ENCODE measurements at regions not wholly inside any gene's neighbourhood (a gene's known extent, or its start where the extent isn't known, plus 50 kb on each side); places are given as distances from the start of the nearest gene placed in this dataset.

DNA sequence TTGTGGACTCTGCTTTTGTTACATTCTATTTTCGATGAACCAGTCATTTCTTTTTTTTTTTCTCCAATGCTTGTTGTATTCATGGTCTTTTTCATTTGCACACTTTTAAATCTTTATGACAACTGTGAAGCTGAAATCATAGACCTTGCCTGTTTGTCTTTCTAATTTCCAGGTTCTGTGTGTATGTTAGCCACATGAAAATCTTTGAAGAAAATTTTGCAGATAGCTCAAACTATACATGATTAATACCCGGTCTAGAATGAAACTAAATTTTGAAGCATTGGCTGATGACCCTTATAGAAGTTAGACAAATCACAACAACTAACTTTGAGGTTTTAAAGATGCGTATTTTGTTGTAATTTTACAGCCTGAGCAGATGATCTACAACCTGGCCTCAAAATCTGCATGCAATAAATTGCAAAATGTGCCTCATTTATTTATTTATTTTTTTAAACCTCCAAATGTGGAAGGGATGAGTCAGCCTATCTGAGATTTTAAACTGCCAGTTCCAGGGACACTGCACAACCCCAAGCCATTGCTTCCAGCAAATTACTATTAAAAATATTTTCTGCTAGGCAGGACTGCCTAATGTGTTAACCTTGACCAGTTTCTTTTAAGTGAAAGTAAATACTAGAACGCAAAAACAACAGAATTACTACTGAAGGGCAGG is 96.3 kb upstream of the NAV3 start:
- TF ChIP-seq POLR2A (IDR thresholded peaks at IDR 0.05; ENCODE audit: extremely low read depth, insufficient read length) (no peak), MYC (IDR thresholded peaks at IDR 0.05; ENCODE audit: low read depth, low read length) (no peak)
- TF ChIP-seq, protein P1, sequence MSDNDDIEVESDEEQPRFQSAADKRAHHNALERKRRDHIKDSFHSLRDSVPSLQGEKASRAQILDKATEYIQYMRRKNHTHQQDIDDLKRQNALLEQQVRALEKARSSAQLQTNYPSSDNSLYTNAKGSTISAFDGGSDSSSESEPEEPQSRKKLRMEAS (IDR thresholded peaks at IDR 0.05; ENCODE audit: low read depth, low read length), result no peak
- TF ChIP-seq, protein P2, sequence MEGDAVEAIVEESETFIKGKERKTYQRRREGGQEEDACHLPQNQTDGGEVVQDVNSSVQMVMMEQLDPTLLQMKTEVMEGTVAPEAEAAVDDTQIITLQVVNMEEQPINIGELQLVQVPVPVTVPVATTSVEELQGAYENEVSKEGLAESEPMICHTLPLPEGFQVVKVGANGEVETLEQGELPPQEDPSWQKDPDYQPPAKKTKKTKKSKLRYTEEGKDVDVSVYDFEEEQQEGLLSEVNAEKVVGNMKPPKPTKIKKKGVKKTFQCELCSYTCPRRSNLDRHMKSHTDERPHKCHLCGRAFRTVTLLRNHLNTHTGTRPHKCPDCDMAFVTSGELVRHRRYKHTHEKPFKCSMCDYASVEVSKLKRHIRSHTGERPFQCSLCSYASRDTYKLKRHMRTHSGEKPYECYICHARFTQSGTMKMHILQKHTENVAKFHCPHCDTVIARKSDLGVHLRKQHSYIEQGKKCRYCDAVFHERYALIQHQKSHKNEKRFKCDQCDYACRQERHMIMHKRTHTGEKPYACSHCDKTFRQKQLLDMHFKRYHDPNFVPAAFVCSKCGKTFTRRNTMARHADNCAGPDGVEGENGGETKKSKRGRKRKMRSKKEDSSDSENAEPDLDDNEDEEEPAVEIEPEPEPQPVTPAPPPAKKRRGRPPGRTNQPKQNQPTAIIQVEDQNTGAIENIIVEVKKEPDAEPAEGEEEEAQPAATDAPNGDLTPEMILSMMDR (IDR thresholded peaks at IDR 0.05; ENCODE audit: low read depth, low read length), result no peak
- DNase-seq (ENCODE audit: low read depth), result no peak
- H3K4me3 ChIP-seq (ENCODE audit: low read depth, low read length), result no peak overlapping the region

DNA sequence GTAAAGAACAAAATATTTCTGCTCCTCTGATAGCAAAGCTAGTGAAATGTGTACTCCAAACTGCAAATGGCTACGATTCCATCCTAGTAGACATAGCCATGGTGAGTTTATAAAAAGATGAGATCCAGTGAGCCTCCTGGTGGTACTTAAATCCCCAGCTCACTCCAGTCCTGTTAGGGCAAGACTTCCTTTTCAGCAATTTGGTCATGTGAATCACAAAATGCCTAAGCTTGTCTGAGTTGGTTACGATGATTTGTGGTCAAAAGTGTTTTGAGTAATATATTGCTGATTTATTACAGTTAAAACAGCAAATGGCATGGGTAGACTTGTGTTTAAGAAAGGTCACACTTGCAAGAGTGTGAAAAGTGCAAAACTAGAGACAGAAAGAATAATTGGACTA is 102.7 kb upstream of the NAV3 start:
- no peak for TF ChIP-seq MYC (IDR thresholded peaks at IDR 0.05; ENCODE audit: low read depth, low read length)
- TF ChIP-seq POLR2A (IDR thresholded peaks at IDR 0.05; ENCODE audit: extremely low read depth, insufficient read length), result no peak
- TF ChIP-seq, protein P2 (IDR thresholded peaks at IDR 0.05; ENCODE audit: low read depth, low read length), result no peak
- H3K4me3 ChIP-seq (ENCODE audit: low read depth, low read length), result no peak overlapping the region
- no peak for DNase-seq (ENCODE audit: low read depth)

DNA sequence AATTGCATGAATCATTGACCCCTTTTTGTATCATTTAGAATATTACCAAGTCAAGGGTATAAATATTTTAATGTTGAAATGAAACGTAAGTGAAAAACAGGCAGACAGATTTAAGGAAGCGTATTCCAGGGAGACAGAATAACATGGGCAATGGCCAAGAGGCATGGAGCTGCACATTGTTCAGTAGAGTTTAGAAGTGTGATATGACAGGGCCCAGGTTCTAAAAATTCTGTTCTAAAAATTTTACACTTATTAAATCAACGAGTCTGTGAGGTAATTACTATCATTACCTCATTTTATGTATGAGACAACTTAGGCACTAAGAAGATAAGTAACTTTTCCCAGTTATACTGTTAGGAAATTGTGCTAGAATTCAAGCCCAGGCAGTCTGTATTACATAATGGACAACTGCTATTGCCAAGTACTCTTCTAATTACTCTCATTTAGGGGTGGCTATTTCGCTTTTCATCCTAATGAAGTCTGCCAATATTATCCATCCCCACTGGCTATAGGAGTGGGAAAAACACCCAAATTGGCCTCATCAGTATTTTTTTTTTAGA is 103.2 kb upstream of the NAV3 start:
- TF ChIP-seq, protein P2 (IDR thresholded peaks at IDR 0.05; ENCODE audit: low read depth, low read length), result no peak
- TF ChIP-seq POLR2A (IDR thresholded peaks at IDR 0.05; ENCODE audit: extremely low read depth, insufficient read length), result no peak
- TF ChIP-seq, protein P1 (IDR thresholded peaks at IDR 0.05; ENCODE audit: low read depth, low read length), result no peak
- no peak for TF ChIP-seq MYC (IDR thresholded peaks at IDR 0.05; ENCODE audit: low read depth, low read length)
- no peak overlapping the region for H3K4me3 ChIP-seq (ENCODE audit: low read depth, low read length)
- no peak for DNase-seq (ENCODE audit: low read depth)

DNA sequence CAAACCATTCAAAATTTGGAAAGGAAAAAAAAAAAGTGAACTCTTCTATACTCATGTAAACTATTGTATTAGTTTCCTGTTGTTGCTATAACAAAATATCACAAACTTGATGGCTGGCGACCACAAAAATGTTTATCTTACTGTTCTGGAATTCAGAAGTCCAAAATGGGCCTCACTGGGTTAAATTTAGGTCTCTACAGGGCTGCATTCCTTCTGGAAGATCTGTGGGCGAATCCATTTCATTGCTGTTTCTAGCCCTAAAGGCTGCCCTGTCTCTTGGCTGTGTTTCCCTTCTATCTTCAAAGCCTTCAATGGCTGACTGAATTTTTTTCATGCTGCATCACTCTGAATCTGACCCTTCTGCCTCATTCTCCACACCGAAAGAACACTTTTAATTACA is 105.1 kb upstream of the NAV3 start:
- DNase-seq (ENCODE audit: low read depth), result no peak
- no peak overlapping the region for H3K4me3 ChIP-seq (ENCODE audit: low read depth, low read length)
- TF ChIP-seq, protein P2 (IDR thresholded peaks at IDR 0.05; ENCODE audit: low read depth, low read length), result no peak
- TF ChIP-seq, protein P1 (IDR thresholded peaks at IDR 0.05; ENCODE audit: low read depth, low read length), result no peak
- no peak for TF ChIP-seq MYC (IDR thresholded peaks at IDR 0.05; ENCODE audit: low read depth, low read length)
- TF ChIP-seq POLR2A (IDR thresholded peaks at IDR 0.05; ENCODE audit: extremely low read depth, insufficient read length), result no peak

DNA sequence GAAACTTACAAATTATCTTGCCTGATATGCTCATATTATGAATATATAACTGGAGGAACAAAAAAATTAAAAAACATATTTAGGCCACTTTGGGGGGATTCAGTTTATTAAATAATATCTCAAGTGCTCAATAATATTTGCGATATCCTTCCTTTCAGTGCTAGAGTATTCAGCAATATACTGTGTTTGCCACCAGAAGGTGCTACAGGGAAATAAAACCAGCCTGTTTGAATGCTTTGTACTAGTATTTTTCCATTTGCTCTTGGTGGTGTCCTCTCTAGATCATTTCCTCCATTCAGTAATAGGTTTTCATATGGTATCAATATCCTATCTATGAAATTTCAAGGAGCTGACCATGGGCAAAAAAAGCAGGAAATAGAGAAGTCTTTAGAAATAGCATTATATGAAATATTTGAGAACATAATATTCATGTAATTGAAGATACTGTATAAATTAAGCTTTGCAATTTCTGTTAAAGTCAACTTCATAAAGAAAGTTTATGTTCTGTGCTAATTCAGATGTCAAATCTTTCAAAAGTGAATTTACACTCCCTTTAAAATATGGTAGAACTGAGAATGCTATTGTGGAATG is 106.2 kb upstream of the NAV3 start:
- H3K4me3 ChIP-seq (ENCODE audit: low read depth, low read length), result no peak overlapping the region
- TF ChIP-seq, protein P2 (IDR thresholded peaks at IDR 0.05; ENCODE audit: low read depth, low read length), result peak; percentile 40
- TF ChIP-seq, protein P1 (IDR thresholded peaks at IDR 0.05; ENCODE audit: low read depth, low read length), result no peak
- DNase-seq (ENCODE audit: low read depth), result peak; percentile 20
